Heart left ventricle (tissue), 16 donors: ENCODE measurements at regions not wholly inside any gene's neighbourhood (a gene's known extent, or its start where the extent isn't known, plus 50 kb on each side); places are given as distances from the start of the nearest gene placed in this dataset.

Experiments
- ATAC-seq, 4 donors: fragments of 200-7000 bp; cut with Tn5 transposase; one replicate each; pipeline ENCODE4 v1.9.1; 2020 to 2022; ENCODE audit warnings: moderate library complexity in 4 of 4, mild to moderate bottlenecking in 3 of 4, moderate number of reproducible peaks in 1 of 4
- DNase-seq, 5 donors: peaks; one replicate each; pipeline ENCODE4 v3.0.0-alpha.2; 2020
- H3K27ac ChIP-seq, 12 donors: fragments of 200-600 bp; sonication (generic) in 4 of 12; one replicate each; pipeline versions ENCODE4 v1.5.0 to v1.8.0; 2016 to 2022; ENCODE audit warnings: mild to moderate bottlenecking in 2 of 12
- H3K27me3 ChIP-seq, 9 donors: fragments of 200-600 bp; sonication (generic) in 2 of 9; one replicate each; pipeline versions ENCODE4 v1.5.1 to v1.8.0; 2016 to 2022; ENCODE audit warnings: mild to moderate bottlenecking in 3 of 9
- H3K36me3 ChIP-seq, 9 donors: fragments of 200-600 bp; sonication (generic) in 2 of 9; one replicate each; pipeline versions ENCODE4 v1.5.0 to v1.8.0; 2018 to 2022; ENCODE audit warnings: mild to moderate bottlenecking in 2 of 9
- H3K4me1 ChIP-seq, 12 donors: fragments of 200-600 bp; sonication (generic) in 4 of 12; one replicate each; pipeline versions ENCODE4 v1.5.0 to v1.8.0; 2016 to 2022; ENCODE audit warnings: mild to moderate bottlenecking in 3 of 12
- H3K4me3 ChIP-seq, 12 donors: fragments of 200-600 bp; sonication (generic) in 4 of 12; one replicate each; pipeline versions ENCODE4 v1.5.0 to v1.8.0; 2017 to 2022; ENCODE audit warnings: mild to moderate bottlenecking in 9 of 12, moderate library complexity in 4 of 12
- H3K9me3 ChIP-seq, 12 donors: fragments of 200-600 bp; sonication (generic) in 4 of 12; one replicate each; pipeline versions ENCODE4 v1.5.0 to v1.8.0; 2016 to 2022; ENCODE audit warnings: mild to moderate bottlenecking in 1 of 12
- POLR2A ChIP-seq, 2 donors: fragments of 450-650 bp; IDR thresholded peaks; one replicate each; pipeline ENCODE4 v1.6.1; 2017; ENCODE audit warnings: antibody characterized with exemption in 2 of 2, mild to moderate bottlenecking in 2 of 2, moderate library complexity in 2 of 2
- WGBS, 4 donors: extraction: QIAGEN DNeasy Blood & Tissue Kit in 2 of 4; methylation state at CpG; one replicate each; pipeline versions ENCODE4 v1.1.5 to v1.1.7; 2013 to 2018; 5-methylcytosine and 5-hydroxymethylcytosine counted together
- intact Hi-C, 10 donors: fragments of 100-400 bp; cut with DNase I; formaldehyde crosslinking; loops; one replicate each; pipeline versions ENCODE4 v1.11.1 to v1.14.2; 2022
- TF ChIP-seq, protein P1 (sequence below), 12 donors: fragments of 200-600 bp; sonication (generic) in 4 of 12; IDR thresholded peaks; one replicate each; pipeline versions ENCODE4 v1.5.0 to v1.8.0; 2018 to 2022; ENCODE audit warnings: antibody characterized with exemption in 12 of 12, mild to moderate bottlenecking in 5 of 12
- donor health status: ischemic (EF 13 %, LVEDD 7.1; RV severe dilation, severe dysfunction).
- donor health status: healthy with polysubstance abuse.
- donor health status: DM: no; HTN: yes; CAD: no.
- donor health status: DM: no; HTN: no; CAD: no.
- donor health status: ischemic (EF 25% LVEDD 6.9; RV normal size, moderate dysfunction).
- donor health status: ischemic (EF 25% LVEDD 5.7; RV mildly dilated, moderate dysfunction).
- donor health status: healthy.
- donor health status: DM: yes; HTN: yes; CAD: no.
- donor health status: ischemic (EF 35%, LVEDD 5.7; RV mildly dilated, moderate dysfunction).
- donor health status: nonischemic (EF 11% LVEDD 7.7; RV severe dilation, severe dysfunction).
- donor health status: DM: yes; HTN: yes; CAD: no.
- donor health status: PGD.
- donor health status: ischemic (EF 29% LVEDD 5.4; RV normal size, mild dysfunction).
- donor health status: nonischemic (EF 23%, LVEDD 6.1; RV moderate dilation, normal function).

DNA sequence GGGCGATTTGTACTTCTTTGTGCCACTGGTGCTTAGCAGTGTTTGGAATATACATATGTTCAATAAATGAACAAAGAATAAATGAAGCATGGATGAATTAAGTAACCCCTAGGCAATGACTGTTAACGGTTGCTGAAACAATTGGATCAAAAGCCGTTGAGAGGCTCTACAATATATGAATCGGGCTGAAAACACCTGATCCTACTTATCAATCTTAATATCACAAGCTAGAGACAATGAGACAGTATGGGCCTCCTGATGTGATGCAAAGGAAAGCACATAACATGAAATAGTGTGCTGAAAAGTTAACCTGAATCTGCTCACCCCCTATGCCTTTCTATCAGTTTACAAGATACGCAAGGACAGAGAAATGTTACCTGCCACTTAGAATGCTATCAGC lies 410.3 kb upstream of the RGMB start:
- Histone ChIP-seq H3K27ac (no peak overlapping the region), H3K9me3 (peaks cover 0 to 16% (median 4%) of the 10 kb centered on the region in 12 donors), H3K27me3 (no peaks in the 10 kb centered on the region), H3K4me1 (no peaks in the 10 kb centered on the region), H3K36me3 (no peaks in the 10 kb centered on the region), H3K4me3 (no peak overlapping the region)
- intact Hi-C loops: no loop called here
- no peak for DNase-seq
- TF ChIP-seq, protein P1, sequence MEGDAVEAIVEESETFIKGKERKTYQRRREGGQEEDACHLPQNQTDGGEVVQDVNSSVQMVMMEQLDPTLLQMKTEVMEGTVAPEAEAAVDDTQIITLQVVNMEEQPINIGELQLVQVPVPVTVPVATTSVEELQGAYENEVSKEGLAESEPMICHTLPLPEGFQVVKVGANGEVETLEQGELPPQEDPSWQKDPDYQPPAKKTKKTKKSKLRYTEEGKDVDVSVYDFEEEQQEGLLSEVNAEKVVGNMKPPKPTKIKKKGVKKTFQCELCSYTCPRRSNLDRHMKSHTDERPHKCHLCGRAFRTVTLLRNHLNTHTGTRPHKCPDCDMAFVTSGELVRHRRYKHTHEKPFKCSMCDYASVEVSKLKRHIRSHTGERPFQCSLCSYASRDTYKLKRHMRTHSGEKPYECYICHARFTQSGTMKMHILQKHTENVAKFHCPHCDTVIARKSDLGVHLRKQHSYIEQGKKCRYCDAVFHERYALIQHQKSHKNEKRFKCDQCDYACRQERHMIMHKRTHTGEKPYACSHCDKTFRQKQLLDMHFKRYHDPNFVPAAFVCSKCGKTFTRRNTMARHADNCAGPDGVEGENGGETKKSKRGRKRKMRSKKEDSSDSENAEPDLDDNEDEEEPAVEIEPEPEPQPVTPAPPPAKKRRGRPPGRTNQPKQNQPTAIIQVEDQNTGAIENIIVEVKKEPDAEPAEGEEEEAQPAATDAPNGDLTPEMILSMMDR (IDR thresholded peaks at IDR 0.05): no peak
- TF ChIP-seq POLR2A (IDR thresholded peaks at IDR 0.05): no peak
- 85 to 91% (median 88%) methylated on average over 5 of the region's 5 CpGs for WGBS, 4 donors
- no peak for ATAC-seq

DNA sequence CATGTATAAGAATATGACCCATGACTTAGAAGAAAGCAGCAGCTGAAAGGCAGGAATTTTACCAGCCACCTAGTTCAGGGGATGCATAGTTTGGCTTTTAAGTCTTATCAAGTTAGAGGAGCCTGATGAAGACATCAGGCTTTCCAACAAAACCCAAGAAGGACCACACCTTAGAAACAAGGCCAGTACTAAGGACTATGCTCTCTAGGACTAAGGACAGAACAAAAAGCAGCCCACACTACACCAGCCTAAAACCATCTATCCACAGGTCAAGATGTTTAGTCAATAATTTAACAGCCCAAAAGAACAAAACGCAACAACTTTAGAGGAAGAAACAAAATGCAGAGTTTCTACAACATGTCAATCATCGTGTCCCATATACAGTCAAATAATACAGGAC lies 408.9 kb upstream of the RGMB start:
- intact Hi-C loops: no loop called here
- no peak overlapping the region for H3K27ac ChIP-seq
- WGBS, 4 donors: 48 to 82% (median 80%) methylated on average over 2 of the region's 2 CpGs
- no peaks in the 10 kb centered on the region for H3K36me3 ChIP-seq
- peaks cover 0 to 7% (median 0%) of the 10 kb centered on the region in 12 donors for H3K9me3 ChIP-seq
- ATAC-seq: no peak
- H3K4me3 ChIP-seq: no peak overlapping the region
- no peak for DNase-seq
- TF ChIP-seq, protein P1 (IDR thresholded peaks at IDR 0.05): no peak
- TF ChIP-seq POLR2A (IDR thresholded peaks at IDR 0.05): no peak
- no peaks in the 10 kb centered on the region for H3K4me1 ChIP-seq
- H3K27me3 ChIP-seq: no peaks in the 10 kb centered on the region

- peaks cover 0 to 2% (median 0%) of the 10 kb centered on the region in 12 donors for H3K9me3 ChIP-seq
- ATAC-seq (no peak), DNase-seq (no peak)
- WGBS, 4 donors: 64 to 75% (median 71%) methylated on average over 2 of the region's 2 CpGs
- TF ChIP-seq, protein P1 (IDR thresholded peaks at IDR 0.05): no peak
- no peak for TF ChIP-seq POLR2A (IDR thresholded peaks at IDR 0.05)
- intact Hi-C loops: no loop called here
- no peaks in the 10 kb centered on the region for H3K36me3 ChIP-seq
- no peak overlapping the region for H3K4me3 ChIP-seq
- no peak overlapping the region for H3K27ac ChIP-seq
- no peaks in the 10 kb centered on the region for H3K4me1 ChIP-seq
- no peaks in the 10 kb centered on the region for H3K27me3 ChIP-seq
Measured at GRCh38 chr5:98365126-98365525, 408.3 kb upstream of the RGMB start.

DNA sequence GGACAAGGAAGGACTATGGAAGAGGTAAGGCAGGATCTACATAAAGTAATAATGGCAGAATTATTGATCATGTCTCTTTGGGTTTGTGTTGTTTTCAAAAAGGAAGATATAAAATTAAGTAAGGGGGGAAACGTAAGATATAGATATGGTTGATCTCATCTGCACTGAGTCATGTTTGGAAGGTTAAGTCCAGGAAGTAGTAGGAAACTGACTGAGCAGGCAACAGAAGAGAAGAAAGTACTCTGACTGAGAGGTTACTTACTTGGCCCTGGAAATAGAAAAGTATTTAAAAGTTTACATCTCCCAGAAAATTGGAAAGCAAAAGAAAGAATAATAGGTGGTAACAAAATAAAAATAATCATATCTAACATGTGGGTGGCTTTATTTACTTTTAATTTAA lies 405.3 kb upstream of the RGMB start:
- H3K27me3 ChIP-seq: no peaks in the 10 kb centered on the region
- ATAC-seq (no peak), DNase-seq (no peak)
- no peaks in the 10 kb centered on the region for H3K9me3 ChIP-seq
- no peaks in the 10 kb centered on the region for H3K4me1 ChIP-seq
- H3K27ac ChIP-seq: no peak overlapping the region
- TF ChIP-seq POLR2A (IDR thresholded peaks at IDR 0.05): no peak
- TF ChIP-seq, protein P1 (IDR thresholded peaks at IDR 0.05): no peak
- no peaks in the 10 kb centered on the region for H3K36me3 ChIP-seq
- WGBS, 4 donors: 43 to 56% (median 53%) methylated on average over 1 of the region's 1 CpG
- intact Hi-C loops: no loop called here
- no peak overlapping the region for H3K4me3 ChIP-seq
